RWPE1 (cell line): ENCODE measurements at regions not wholly inside any gene's neighbourhood (a gene's known extent, or its start where the extent isn't known, plus 50 kb on each side); places are given as distances from the start of the nearest gene placed in this dataset.

Source experiments
- CTCF ChIA-PET: fragments of 350-600 bp; sonication (Branson Sonifier 250); formaldehyde crosslinking; extraction: SDS; loops from one replicate; lab custom pipeline; 2021; lab: Yijun Ruan, JAX
- POLR2A ChIA-PET: fragments of 400-600 bp; formaldehyde crosslinking; extraction: SDS; loops from one replicate; lab custom pipeline; 2020; ENCODE audit warnings: antibody characterized with exemption; ENCODE audit not compliant: low non-redundant PET; lab: Yijun Ruan, JAX
- DNase-seq: peaks from one replicate; pipeline ENCODE4 v3.0.0; 2012; ENCODE audit warnings: low spot score
- H3K27ac ChIP-seq: fragments of 450-650 bp; 2 replicates; pipeline ENCODE4 v1.5.1; 2017
- CTCF ChIP-seq: fragments of 450-650 bp; conservative IDR thresholded peaks from 2 replicates; pipeline ENCODE4 v1.5.1; 2017; ENCODE audit warnings: low read depth, mild to moderate bottlenecking

- TF ChIP-seq CTCF, result no peak
- no peak for DNase-seq
- ChIA-PET CTCF (interaction anchor here (0.6 kb wide), 1 partner anchor 164 kb away, joined by 3 read pairs; no protein-coding TSS in a partner anchor), POLR2A (no interaction called here)
- no peak overlapping the region for H3K27ac ChIP-seq
These were observed 179.6 kb upstream of the IRX3 start for GRCh38 chr16:54466233-54466632.

- no peak for DNase-seq
- POLR2A ChIA-PET, result no interaction called here
- TF ChIP-seq CTCF, result no peak
- H3K27ac ChIP-seq, result no peak overlapping the region
- CTCF ChIA-PET, result no interaction called here
These were observed 178.5 kb upstream of the IRX3 start for GRCh38 chr16:54465063-54465462.

GRCh38 chr16:54462771-54463170, 176.2 kb upstream of the IRX3 start:
- no peak overlapping the region for H3K27ac ChIP-seq
- CTCF ChIA-PET, result no interaction called here
- no peak for DNase-seq
- no peak for TF ChIP-seq CTCF
- POLR2A ChIA-PET, result no interaction called here

GRCh38 chr16:54462151-54462651, 175.6 kb upstream of the IRX3 start:
- TF ChIP-seq CTCF, result no peak
- ChIA-PET POLR2A (no interaction called here), CTCF (no interaction called here)
- no peak overlapping the region for H3K27ac ChIP-seq
- no peak for DNase-seq

- no peak for TF ChIP-seq CTCF
- CTCF ChIA-PET, result no interaction called here
- POLR2A ChIA-PET, result no interaction called here
- no peak overlapping the region for H3K27ac ChIP-seq
- DNase-seq, result no peak
These were observed 173.8 kb upstream of the IRX3 start for GRCh38 chr16:54460263-54460860.

- no peak overlapping the region for H3K27ac ChIP-seq
- CTCF ChIA-PET, result no interaction called here
- DNase-seq, result no peak
- no peak for TF ChIP-seq CTCF
- POLR2A ChIA-PET, result no interaction called here
These were observed 173.1 kb upstream of the IRX3 start for GRCh38 chr16:54459509-54460262.
